H1 (cell line): ENCODE measurements at regions not wholly inside any gene's neighbourhood (a gene's known extent, or its start where the extent isn't known, plus 50 kb on each side); places are given as distances from the start of the nearest gene placed in this dataset.

ENCODE experiments used
- CTCF ChIA-PET: fragments of 300-600 bp; sonication (Branson Sonifier 250); formaldehyde crosslinking; loops from one replicate; lab custom pipeline; 2021; ENCODE audit not compliant: partially characterized antibody; lab: Charles Lee
- POLR2A ChIA-PET: fragments of 300-600 bp; sonication (Branson Sonifier 250); formaldehyde crosslinking; loops from one replicate; lab custom pipeline; 2021; ENCODE audit warnings: inconsistent platforms; ENCODE audit not compliant: partially characterized antibody; lab: Charles Lee
- DNase-seq, 2 experiments: peaks; one replicate each; pipeline versions ENCODE4 v3.0.0 to v3.0.0-alpha.2; 2010 to 2022; ENCODE audit warnings: low spot score in 2 of 2, low read depth in 1 of 2, mixed read lengths in 1 of 2
- FAIRE-seq: peaks from 2 replicates; lab custom pipeline; 2011; peaks lifted over from hg19 to GRCh38; lab: Jason Lieb, UNC
- H2AFZ ChIP-seq: 2 replicates; pipeline ENCODE4 v1.8.1; 2012; ENCODE audit warnings: low read length, inconsistent platforms
- H2AK5ac ChIP-seq: 2 replicates; pipeline ENCODE4 v1.6.1; 2013; ENCODE audit warnings: low read depth, low read length
- H2BK120ac ChIP-seq: replicated peaks from 2 replicates; pipeline ENCODE3; 2013; ENCODE audit warnings: low read depth, low read length, inconsistent platforms
- H2BK12ac ChIP-seq: 2 replicates; pipeline ENCODE4 v1.6.1; 2013; ENCODE audit warnings: low read depth, low read length
- H2BK15ac ChIP-seq: 2 replicates; pipeline ENCODE4 v1.6.1; 2013; ENCODE audit warnings: low read length
- H2BK20ac ChIP-seq: 2 replicates; pipeline ENCODE4 v1.6.1; 2013; ENCODE audit warnings: low read length
- H2BK5ac ChIP-seq: 2 replicates; pipeline ENCODE4 v1.6.1; 2013; ENCODE audit warnings: low read depth, low read length
- H3K14ac ChIP-seq: 2 replicates; pipeline ENCODE4 v1.6.1; 2013; ENCODE audit warnings: inconsistent platforms; ENCODE audit not compliant: insufficient read length
- H3K18ac ChIP-seq: 2 replicates; pipeline ENCODE4 v1.6.1; 2013; ENCODE audit warnings: low read length; ENCODE audit errors: extremely low read depth
- H3K23ac ChIP-seq: 2 replicates; pipeline ENCODE4 v1.6.1; 2013; ENCODE audit warnings: inconsistent platforms; ENCODE audit not compliant: insufficient read length
- H3K23me2 ChIP-seq: 2 replicates; pipeline ENCODE4 v1.6.1; 2013; ENCODE audit warnings: low read depth, low read length
- H3K27ac ChIP-seq: 2 replicates; pipeline ENCODE4 v1.6.1; 2011; ENCODE audit warnings: low read depth, low read length, inconsistent platforms
- H3K27me3 ChIP-seq, 4 experiments: replicated peaks in 1 of 4; 1 replicate in 1 of 4; 2 replicates in 3 of 4; pipeline versions ENCODE4 v1.6.1 to v1.8.1; 2011 to 2013; ENCODE audit warnings: low read length in 3 of 4, mild to moderate bottlenecking in 3 of 4, inconsistent platforms in 2 of 4, mixed read lengths in 2 of 4, moderate library complexity in 1 of 4; ENCODE audit not compliant: control insufficient read depth in 3 of 4, insufficient read depth in 3 of 4; ENCODE audit errors: extremely low read depth in 1 of 4
- H3K36me3 ChIP-seq, 4 experiments: 2 replicates each; pipeline versions ENCODE4 v1.6.1 to v1.8.1; 2011 to 2013; ENCODE audit warnings: mild to moderate bottlenecking in 4 of 4, low read length in 3 of 4, moderate library complexity in 2 of 4, control low read depth in 1 of 4, inconsistent platforms in 1 of 4; ENCODE audit not compliant: insufficient read depth in 4 of 4, control insufficient read depth in 2 of 4
- H3K4ac ChIP-seq: replicated peaks from 2 replicates; pipeline ENCODE3; 2013; ENCODE audit warnings: low read length, low read depth, mixed read lengths, inconsistent platforms; ENCODE audit not compliant: insufficient read length
- H3K4me1 ChIP-seq, 4 experiments: replicated peaks in 1 of 4; 1 replicate in 1 of 4; 2 replicates in 3 of 4; pipeline versions ENCODE4 v1.6.1 to v1.8.1; 2011 to 2013; ENCODE audit warnings: low read length in 3 of 4, inconsistent platforms in 2 of 4, mixed read lengths in 1 of 4; ENCODE audit not compliant: insufficient read depth in 4 of 4, control insufficient read depth in 3 of 4
- H3K4me2 ChIP-seq, 2 experiments: 2 replicates each; pipeline versions ENCODE4 v1.6.1 to v1.8.1; 2011 to 2013; ENCODE audit warnings: low read depth in 2 of 2, low read length in 2 of 2, control low read depth in 1 of 2, inconsistent platforms in 1 of 2, mild to moderate bottlenecking in 1 of 2; ENCODE audit not compliant: insufficient read depth in 1 of 2
- H3K4me3 ChIP-seq, 4 experiments: fragments of 200-600, 300-600 bp in 1 of 4; sonication (generic), shearing (Covaris generic), sonication (Bioruptor Twin) in 1 of 4; 2 replicates each; pipeline versions ENCODE4 v1.5.1 to v1.8.1; 2011 to 2016; ENCODE audit warnings: low read length in 4 of 4, low read depth in 3 of 4, control low read depth in 2 of 4, inconsistent platforms in 2 of 4, mild to moderate bottlenecking in 2 of 4, mixed read lengths in 1 of 4, moderate library complexity in 1 of 4; ENCODE audit not compliant: insufficient read depth in 2 of 4; ENCODE audit errors: extremely low read depth in 1 of 4
- H3K56ac ChIP-seq: replicated peaks from 2 replicates; pipeline ENCODE3; 2013; ENCODE audit warnings: low read depth, mild to moderate bottlenecking, mixed read lengths, low read length, inconsistent platforms; ENCODE audit not compliant: insufficient read length
- H3K79me1 ChIP-seq: 2 replicates; pipeline ENCODE4 v1.6.1; 2013; ENCODE audit warnings: low read depth, low read length, control low read depth
- H3K79me2 ChIP-seq, 2 experiments: 2 replicates each; pipeline versions ENCODE4 v1.6.1 to v1.8.1; 2012 to 2013; ENCODE audit warnings: low read length in 2 of 2, mild to moderate bottlenecking in 2 of 2, inconsistent platforms in 1 of 2; ENCODE audit not compliant: insufficient read depth in 2 of 2, control insufficient read depth in 1 of 2
- H3K9ac ChIP-seq, 4 experiments: replicated peaks in 1 of 4; 1 replicate in 1 of 4; 2 replicates in 3 of 4; pipeline versions ENCODE4 v1.6.1 to v1.8.1; 2011 to 2013; ENCODE audit warnings: low read depth in 3 of 4, low read length in 3 of 4, control low read depth in 2 of 4, mild to moderate bottlenecking in 2 of 4, moderate library complexity in 2 of 4, inconsistent platforms in 1 of 4; ENCODE audit errors: extremely low read depth in 1 of 4
- H3K9me3 ChIP-seq, 2 experiments: 2 replicates each; pipeline versions ENCODE4 v1.6.1 to v1.8.1; 2012 to 2013; ENCODE audit warnings: mild to moderate bottlenecking in 2 of 2, moderate library complexity in 2 of 2, control low read depth in 1 of 2, inconsistent platforms in 1 of 2, low read depth in 1 of 2, low read length in 1 of 2, mixed read lengths in 1 of 2; ENCODE audit not compliant: insufficient read depth in 2 of 2
- H4K20me1 ChIP-seq, 2 experiments: replicated peaks in 1 of 2; 2 replicates each; pipeline versions ENCODE3 to v1.8.1; 2011 to 2013; ENCODE audit warnings: inconsistent platforms in 2 of 2, low read length in 2 of 2, mild to moderate bottlenecking in 1 of 2; ENCODE audit not compliant: insufficient read depth in 2 of 2, control insufficient read depth in 1 of 2
- H4K5ac ChIP-seq: 2 replicates; pipeline ENCODE4 v1.6.1; 2013; ENCODE audit warnings: low read length, low read depth, mixed read lengths, inconsistent platforms; ENCODE audit not compliant: insufficient read length
- H4K8ac ChIP-seq: 2 replicates; pipeline ENCODE4 v1.8.0; 2013; ENCODE audit warnings: mild to moderate bottlenecking, moderate library complexity, low read length, inconsistent platforms; ENCODE audit not compliant: insufficient read depth; ENCODE audit errors: extremely low read depth
- H4K91ac ChIP-seq: replicated peaks from 2 replicates; pipeline ENCODE3; 2013; ENCODE audit warnings: low read length, mixed read lengths, inconsistent platforms; ENCODE audit not compliant: insufficient read length
- POU5F1 ChIP-seq: IDR thresholded peaks from 2 replicates; pipeline ENCODE4 v1.6.1; 2011; ENCODE audit warnings: low read depth, mild to moderate bottlenecking, low read length, moderate library complexity
- RAD21 ChIP-seq, 2 experiments: IDR thresholded peaks in 1 of 2; conservative IDR thresholded peaks in 1 of 2; 2 replicates each; pipeline ENCODE4 v1.6.1; 2011; ENCODE audit warnings: low read depth in 2 of 2, low read length in 2 of 2, improper control_type of control experiment in 1 of 2, inconsistent platforms in 1 of 2, mild to moderate bottlenecking in 1 of 2, moderate library complexity in 1 of 2
- SP1 ChIP-seq: IDR thresholded peaks from 2 replicates; pipeline ENCODE4 v1.6.1; 2011; ENCODE audit warnings: low read depth, low read length
- TAF7 ChIP-seq: optimal IDR thresholded peaks from 2 replicates; pipeline ENCODE3; 2011; ENCODE audit warnings: low read depth, mild to moderate bottlenecking, inconsistent platforms, low read length, moderate library complexity, borderline replicate concordance
- TEAD4 ChIP-seq: IDR thresholded peaks from 2 replicates; pipeline ENCODE4 v1.6.1; 2012; ENCODE audit warnings: low read depth, low read length, inconsistent platforms, mixed read lengths
- WGBS, 2 experiments: shearing (Covaris generic) in 1 of 2; methylation state at CpG; one replicate each; pipeline versions ENCODE4 v1.1.6 to v1.1.7; 2013 to 2015; ENCODE audit warnings: low lambda C conversion rate in 2 of 2, mixed read lengths in 2 of 2, inconsistent platforms in 1 of 2, low coverage in 1 of 2, missing lambda C conversion rate in 1 of 2; ENCODE audit not compliant: insufficient replicate concordance in 2 of 2, insufficient coverage in 1 of 2, insufficient read length in 1 of 2; ENCODE audit errors: extremely low coverage in 1 of 2, missing lambda C conversion rate in 1 of 2; 5-methylcytosine and 5-hydroxymethylcytosine counted together
- TF ChIP-seq, protein P1 (sequence below), 3 experiments: IDR thresholded peaks; 1 replicate in 2 of 3; 2 replicates in 1 of 3; pipeline versions ENCODE4 v1.5.1 to v1.6.1; 2011; ENCODE audit warnings: low read length in 3 of 3, mild to moderate bottlenecking in 3 of 3, inconsistent platforms in 2 of 3, low read depth in 1 of 3, moderate library complexity in 1 of 3; ENCODE audit not compliant: insufficient read depth in 1 of 3; ENCODE audit errors: control extremely low read depth in 1 of 3

DNA sequence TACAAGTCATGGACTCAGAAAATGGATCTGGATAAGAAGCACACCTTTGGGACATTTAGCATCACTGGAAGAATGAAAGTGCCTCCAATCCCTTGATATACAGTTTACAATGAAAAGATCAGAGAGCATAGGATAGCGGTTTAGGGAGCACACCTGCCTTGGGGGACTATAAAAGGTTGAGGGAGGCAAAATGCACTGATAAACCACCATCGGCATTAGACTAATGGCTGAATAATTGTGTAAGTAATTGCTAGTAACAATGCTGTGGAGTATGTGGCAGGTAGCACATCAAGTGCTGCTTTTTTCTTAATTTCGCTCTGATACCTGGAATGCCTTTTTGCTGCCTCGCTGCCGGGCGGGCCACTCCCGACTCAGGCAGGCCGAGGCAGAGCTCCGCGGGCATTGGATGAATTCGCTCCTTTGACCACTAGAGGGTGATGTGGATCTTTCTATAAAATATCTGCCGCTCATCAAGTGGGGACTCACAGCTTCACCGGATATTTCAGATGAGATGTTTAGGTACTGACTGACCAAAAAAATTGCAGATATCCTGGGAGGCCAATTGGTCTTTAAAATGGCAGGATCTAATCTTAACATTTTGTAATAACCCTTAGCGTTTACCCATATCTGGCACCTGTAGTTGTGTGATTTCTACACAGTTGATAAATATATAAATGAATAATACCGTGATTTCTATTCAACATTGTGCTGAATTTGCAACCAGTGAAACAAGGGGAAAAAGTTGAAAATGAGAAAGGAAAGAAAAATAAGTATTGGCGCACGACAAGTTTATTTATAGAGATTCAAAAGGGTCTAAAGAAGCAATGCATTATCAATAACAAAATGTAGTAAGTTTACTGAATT, 116.8 kb upstream of the PRSS1 start:
- 46 to 100% methylated on average over 2 to 17 of the region's 17 CpGs for WGBS, 2 experiments

More for the DNA sequence above, 116.8 kb upstream of the PRSS1 start:
- H3K36me3 ChIP-seq, result no peaks in the 10 kb centered on the region
- no peaks in the 10 kb centered on the region; the same call in 1 of the 2 replicates for H3K23me2 ChIP-seq
- no peak overlapping the region for H2BK12ac ChIP-seq
- no peak overlapping the region for H3K4me2 ChIP-seq
- FAIRE-seq (no peak), DNase-seq (peak; percentile 43 to 81)
- no peaks in the 10 kb centered on the region for H3K4me1 ChIP-seq
- no peak overlapping the region for H3K27ac ChIP-seq
- H3K4ac ChIP-seq, result no peak overlapping the region
- TF ChIP-seq SP1 (no peak), TEAD4 (peak; percentile 68), RAD21 (IDR thresholded peaks at IDR 0.05 in 1 of 2, conservative IDR thresholded peaks at IDR 0.05 in 1 of 2; ENCODE audit: low read depth in 2 of 2, low read length in 2 of 2) (peak; percentile 87 to 92), TAF7 (peak; percentile 54), POU5F1 (no peak)
- TF ChIP-seq, protein P1, sequence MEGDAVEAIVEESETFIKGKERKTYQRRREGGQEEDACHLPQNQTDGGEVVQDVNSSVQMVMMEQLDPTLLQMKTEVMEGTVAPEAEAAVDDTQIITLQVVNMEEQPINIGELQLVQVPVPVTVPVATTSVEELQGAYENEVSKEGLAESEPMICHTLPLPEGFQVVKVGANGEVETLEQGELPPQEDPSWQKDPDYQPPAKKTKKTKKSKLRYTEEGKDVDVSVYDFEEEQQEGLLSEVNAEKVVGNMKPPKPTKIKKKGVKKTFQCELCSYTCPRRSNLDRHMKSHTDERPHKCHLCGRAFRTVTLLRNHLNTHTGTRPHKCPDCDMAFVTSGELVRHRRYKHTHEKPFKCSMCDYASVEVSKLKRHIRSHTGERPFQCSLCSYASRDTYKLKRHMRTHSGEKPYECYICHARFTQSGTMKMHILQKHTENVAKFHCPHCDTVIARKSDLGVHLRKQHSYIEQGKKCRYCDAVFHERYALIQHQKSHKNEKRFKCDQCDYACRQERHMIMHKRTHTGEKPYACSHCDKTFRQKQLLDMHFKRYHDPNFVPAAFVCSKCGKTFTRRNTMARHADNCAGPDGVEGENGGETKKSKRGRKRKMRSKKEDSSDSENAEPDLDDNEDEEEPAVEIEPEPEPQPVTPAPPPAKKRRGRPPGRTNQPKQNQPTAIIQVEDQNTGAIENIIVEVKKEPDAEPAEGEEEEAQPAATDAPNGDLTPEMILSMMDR (IDR thresholded peaks at IDR 0.05; ENCODE audit: control extremely low read depth in 1 of 3, insufficient read depth in 1 of 3, low read depth in 1 of 3, low read length in 3 of 3), result peak; percentile 59 to 90 (median 72)
- H2AK5ac ChIP-seq, result no peak overlapping the region
- H4K91ac ChIP-seq, result no peak overlapping the region
- no peak overlapping the region for H2BK20ac ChIP-seq
- ChIA-PET CTCF (interaction anchor here (0.6 to 14.3 kb wide), 48 partner anchors 10 to 372 kb away, joined by 3 to 381 read pairs (median 4); partner anchors contain the start of gene PRSS2), POLR2A (interaction anchor here (1.1 kb wide), 1 partner anchor 151 kb away, joined by 4 read pairs; no protein-coding TSS in a partner anchor)
- H3K56ac ChIP-seq, result no peak overlapping the region
- H3K27me3 ChIP-seq, result no peaks in the 10 kb centered on the region
- no peaks in the 10 kb centered on the region for H3K79me1 ChIP-seq
- H4K8ac ChIP-seq, result no peak overlapping the region
- no peaks in the 10 kb centered on the region for H4K20me1 ChIP-seq
- no peak overlapping the region for H2BK5ac ChIP-seq
- no peak overlapping the region for H3K14ac ChIP-seq
- no peak overlapping the region for H3K9ac ChIP-seq
- no peak overlapping the region for H3K23ac ChIP-seq
- H3K9me3 ChIP-seq, result no peaks in the 10 kb centered on the region
- no peak overlapping the region for H4K5ac ChIP-seq
- H3K79me2 ChIP-seq, result no peaks in the 10 kb centered on the region
- no peak overlapping the region for H3K18ac ChIP-seq
- peak overlapping the region; percentile 84; the same call in 1 of the 2 replicates for H2AFZ ChIP-seq
- H2BK15ac ChIP-seq, result no peak overlapping the region
- no peak overlapping the region for H3K4me3 ChIP-seq
- no peak overlapping the region for H2BK120ac ChIP-seq
